CD4-positive, alpha-beta T cell treated with Interleukin-4 for 4 hours (primary cell): ENCODE measurements at regions not wholly inside any gene's neighbourhood (a gene's known extent, or its start where the extent isn't known, plus 50 kb on each side); places are given as distances from the start of the nearest gene placed in this dataset.

Experiments
- DNase-seq: peaks from one replicate; pipeline ENCODE4 v3.0.0-alpha.2; 2020

GRCh38 chr18:57991552-57991951 lies 52.5 kb upstream of the NEDD4L start:
- DNase-seq = no peak

GRCh38 chr18:57989536-57989935 lies 54.5 kb upstream of the NEDD4L start:
- DNase-seq = no peak

GRCh38 chr18:57984490-57985115 lies 59.4 kb upstream of the NEDD4L start:
- no peak for DNase-seq

DNA sequence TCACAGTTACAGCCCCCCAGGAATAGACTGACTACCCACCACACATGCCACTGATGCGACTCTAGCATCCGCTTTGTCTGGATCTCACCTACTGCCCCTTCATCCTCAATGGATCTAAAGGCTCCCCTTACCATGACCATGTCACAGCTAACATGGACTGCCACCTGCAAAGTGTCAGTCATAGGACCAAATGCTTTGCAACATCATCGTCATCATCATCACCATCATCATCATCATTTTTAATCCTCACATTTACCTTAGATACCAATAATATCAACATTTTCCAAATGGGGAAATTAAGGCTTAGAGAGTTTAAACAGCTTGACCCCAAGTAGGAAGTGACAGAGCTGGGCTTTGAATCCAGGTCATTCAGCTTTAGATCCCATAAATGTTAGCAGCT lies 60.1 kb upstream of the NEDD4L start:
- DNase-seq = no peak

DNA sequence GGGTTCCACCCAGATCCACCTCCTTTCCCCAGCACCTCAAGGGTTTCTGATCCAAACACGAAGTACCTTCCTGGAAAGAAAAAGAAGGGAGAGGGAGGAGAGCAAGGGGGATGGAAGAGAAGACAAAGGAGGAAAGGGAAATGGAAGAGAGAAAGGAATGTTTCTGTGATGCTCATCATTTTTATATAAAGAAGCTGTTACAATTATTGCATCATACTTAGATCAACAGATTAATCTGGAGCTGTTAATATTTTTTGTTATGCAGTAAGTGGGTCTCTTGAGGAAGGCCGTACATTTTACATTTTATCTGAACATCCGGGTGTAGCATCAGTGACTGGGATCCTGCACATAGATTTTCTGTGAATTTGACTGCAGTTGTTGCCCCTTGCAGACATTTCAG lies 60.6 kb upstream of the NEDD4L start:
- no peak for DNase-seq

DNA sequence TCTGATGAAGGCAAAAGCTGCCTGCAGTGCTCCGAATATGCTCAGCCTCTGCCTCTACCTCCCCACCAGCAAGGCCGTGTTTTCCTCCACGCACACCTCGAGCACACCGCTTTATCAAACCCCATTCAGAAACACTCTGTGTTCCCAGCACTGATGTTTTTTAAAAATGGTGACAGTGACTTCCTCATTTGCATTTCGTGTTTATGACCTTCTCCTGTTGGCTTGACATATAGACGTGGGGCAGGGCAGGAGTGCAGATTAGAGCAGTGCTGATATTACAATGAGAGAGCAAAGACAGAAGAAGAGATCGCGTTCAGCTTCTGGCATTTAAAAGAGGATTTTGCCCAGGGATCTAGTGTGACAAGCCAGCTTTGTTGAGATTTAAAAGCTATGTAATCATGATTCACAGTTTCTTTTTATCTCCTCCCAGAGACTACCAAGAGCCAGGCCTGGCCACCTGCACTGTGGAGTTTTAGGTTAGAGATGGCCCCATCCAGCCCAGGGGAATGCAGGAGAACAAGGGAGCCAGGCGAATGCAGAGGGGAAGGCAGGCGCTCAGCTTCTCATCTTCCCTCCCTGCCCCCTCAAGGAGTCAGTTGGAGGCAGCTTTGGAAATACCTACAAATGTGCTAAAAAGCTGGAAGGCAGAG lies 61.5 kb upstream of the NEDD4L start:
- no peak for DNase-seq

- no peak for DNase-seq
These were observed 62.6 kb upstream of the NEDD4L start for GRCh38 chr18:57981308-57982028.

- DNase-seq = no peak
These were observed 63.3 kb upstream of the NEDD4L start for GRCh38 chr18:57980573-57981307.

DNA sequence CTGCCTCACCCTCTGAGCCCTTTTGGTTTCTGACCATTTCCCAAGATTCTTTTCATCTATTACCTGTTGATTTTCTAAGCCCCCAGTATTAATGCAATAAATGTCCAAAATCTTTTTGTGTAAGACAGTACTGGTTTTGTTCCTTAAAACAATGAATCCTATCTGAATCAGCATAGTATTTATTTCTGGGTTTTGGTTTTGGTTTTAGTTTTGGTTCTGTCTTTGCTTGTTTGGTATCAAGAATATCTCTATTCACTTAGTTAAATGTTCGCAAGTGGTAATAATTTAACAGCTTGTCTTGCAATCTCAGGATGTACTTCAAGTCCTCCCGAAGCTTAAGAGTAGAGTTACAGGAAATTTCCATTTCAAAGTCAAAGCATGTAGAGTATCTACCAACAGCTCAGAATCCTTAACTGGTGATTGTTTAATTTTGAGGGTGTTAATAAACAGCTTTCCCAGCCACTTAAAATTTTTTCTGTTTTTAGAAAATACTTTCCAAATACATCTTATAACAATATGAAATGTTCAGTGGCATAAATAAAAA lies 67.7 kb upstream of the NEDD4L start:
- no peak for DNase-seq

GRCh38 chr18:57975805-57976204 lies 68.2 kb upstream of the NEDD4L start:
- no peak for DNase-seq

- no peak for DNase-seq
These were observed 69.3 kb upstream of the NEDD4L start for GRCh38 chr18:57974585-57975265.

GRCh38 chr18:57973889-57974288 lies 70.1 kb upstream of the NEDD4L start:
- DNase-seq = no peak

DNA sequence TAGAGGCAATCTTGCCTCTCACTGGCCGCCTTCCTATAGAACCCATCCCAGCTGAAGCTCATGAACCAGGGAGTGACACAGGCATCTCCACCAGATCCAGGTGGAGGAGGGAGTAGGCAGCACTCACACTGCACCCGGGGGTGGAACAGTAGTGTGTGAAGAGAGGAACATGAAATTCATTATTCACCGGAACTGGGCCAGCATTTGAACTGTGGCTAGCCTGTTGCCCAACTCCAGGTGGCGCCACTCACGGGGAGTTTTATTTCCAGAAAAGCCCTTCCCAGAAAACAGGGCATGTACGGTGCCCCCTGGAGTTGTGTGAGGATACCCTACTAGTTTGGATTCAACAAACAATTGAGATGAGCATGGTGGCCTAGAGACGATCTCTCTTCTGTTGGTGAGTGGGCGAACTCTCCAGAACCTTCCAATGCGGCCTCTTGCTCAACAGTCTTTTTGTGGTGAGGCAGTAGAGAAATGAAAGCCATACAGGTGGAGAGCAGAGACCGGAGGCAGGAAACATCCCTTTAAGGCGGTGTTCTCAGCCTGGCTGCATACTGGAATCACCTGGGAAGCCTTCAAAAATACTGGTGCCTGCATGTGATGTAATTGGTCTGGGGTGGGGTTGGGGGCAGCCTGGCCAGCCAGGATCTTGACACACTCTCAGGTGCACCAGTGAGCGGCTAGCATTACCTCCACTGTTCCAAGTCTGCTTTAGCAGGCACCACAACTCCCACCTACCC lies 73.5 kb upstream of the NEDD4L start:
- DNase-seq = no peak

DNA sequence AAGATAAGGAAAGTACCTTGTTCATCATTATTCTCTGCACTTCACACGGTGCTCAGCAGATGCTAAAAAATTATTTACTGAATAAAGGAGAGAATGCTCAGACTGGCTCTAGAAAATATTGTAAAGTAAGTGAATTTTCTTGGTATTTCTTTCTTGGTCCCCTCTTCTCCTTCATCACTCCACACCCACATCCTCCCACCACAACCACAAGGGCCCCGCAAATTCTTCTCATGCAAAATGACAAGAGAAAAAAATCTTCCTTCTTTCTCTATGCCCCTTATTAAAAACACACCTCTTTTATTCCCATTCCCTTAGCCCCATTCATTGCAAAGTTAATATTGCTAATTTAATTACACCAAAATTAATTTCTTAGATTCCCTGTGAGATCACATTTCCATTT lies 74.2 kb upstream of the NEDD4L start:
- no peak for DNase-seq

DNA sequence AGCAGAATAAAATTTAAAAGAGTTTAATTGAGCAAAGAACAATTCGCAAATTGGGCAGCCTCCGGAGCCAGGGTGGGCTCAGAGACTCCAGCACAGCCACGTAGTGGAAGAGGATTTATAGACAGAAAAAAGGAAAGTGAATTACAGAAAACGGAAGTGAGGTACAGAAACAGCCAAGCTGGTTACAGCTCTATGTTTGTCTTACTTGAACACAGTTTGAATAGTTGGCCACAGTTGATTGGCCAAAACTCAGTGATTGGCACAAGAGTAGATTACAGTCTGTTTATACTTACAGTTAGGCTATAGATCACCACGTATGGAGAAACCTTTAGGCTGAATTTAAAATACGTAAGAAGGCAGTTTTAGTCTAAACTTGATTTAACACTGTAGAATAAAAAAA lies 78.8 kb upstream of the NEDD4L start:
- no peak for DNase-seq

- no peak for DNase-seq
These were observed 82.0 kb upstream of the NEDD4L start for GRCh38 chr18:57961876-57962505.

DNA sequence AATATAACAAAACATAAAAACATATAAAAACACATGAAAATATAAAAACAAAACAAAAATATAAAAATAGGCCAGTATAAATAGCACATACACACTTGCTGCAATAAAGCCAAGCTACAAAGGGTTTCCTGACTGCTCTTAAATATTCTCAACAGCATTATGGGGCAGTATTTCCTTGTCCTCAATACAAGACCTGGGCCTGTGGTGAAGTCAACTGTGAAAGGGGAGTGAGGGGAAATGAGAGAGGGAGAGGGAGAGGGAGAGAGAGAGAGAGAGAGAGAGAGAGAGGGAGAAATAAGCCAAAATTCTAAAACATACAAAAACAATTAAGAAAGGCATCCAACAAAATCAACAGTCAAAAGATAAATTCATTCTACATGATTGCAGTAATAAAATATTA lies 82.6 kb upstream of the NEDD4L start:
- no peak for DNase-seq

DNA sequence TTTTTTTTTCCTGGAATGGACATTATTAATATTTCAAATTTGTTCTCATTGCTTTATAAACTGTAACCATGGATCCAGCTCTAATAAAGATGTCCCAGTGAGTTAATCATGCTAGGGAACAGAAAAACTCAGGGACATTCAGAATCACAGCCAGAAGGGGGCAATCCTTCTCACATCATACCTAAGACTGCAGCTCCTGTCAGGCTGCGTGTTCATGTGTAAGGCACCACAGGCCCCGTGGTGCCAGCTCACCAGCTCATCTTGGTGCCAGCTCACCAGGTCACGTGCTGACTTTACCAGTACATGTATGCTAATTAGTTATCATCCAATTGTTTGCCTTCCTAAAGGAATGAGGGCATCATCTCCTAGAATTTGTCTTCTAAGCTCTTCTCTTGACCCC lies 84.7 kb upstream of the NEDD4L start:
- no peak for DNase-seq

GRCh38 chr18:57957210-57957609 lies 86.8 kb upstream of the NEDD4L start:
- DNase-seq = no peak

GRCh38 chr18:57956491-57956890 lies 87.5 kb upstream of the NEDD4L start:
- no peak for DNase-seq

DNA sequence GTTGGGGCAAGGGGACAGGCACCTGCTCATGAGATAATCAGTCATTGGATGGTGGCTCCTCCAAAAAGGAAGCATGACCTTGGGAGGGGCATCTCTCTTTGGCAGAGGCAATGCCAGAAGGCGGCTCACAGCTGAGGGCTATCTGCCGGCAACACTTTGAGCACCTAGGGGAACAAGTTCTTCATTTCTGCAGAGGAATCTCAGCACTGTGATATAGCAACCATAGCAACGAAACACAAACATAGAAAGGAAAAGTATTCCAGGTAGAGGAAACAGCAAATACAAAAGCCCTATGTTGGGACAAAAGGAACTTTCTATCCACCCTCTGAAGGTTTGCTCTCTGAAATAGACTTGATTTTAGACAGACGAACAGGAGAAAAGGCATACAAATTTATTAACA lies 89.1 kb upstream of the NEDD4L start:
- DNase-seq = no peak

- no peak for DNase-seq
These were observed 90.1 kb upstream of the NEDD4L start for GRCh38 chr18:57953883-57954282.
